ENCODE measurements at regions not wholly inside any gene's neighbourhood (a gene's known extent, or its start where the extent isn't known, plus 50 kb on each side); places are given as distances from the start of the nearest gene placed in this dataset.

GRCh38 chr2:192498747-192499146, 304.0 kb upstream of the TMEFF2 start:
- TF ChIP-seq CTCF (conservative IDR thresholded peaks at IDR 0.05; ENCODE audit: low read length) (no peak), EZH2phosphoT487 (IDR thresholded peaks at IDR 0.05; ENCODE audit: borderline replicate concordance) (no peak)
